HepG2 (cell line): ENCODE measurements at regions not wholly inside any gene's neighbourhood (a gene's known extent, or its start where the extent isn't known, plus 50 kb on each side); places are given as distances from the start of the nearest gene placed in this dataset.

Experiments
- ATAC-seq: fragments of 200-7000 bp; cut with Tn5 transposase; 3 replicates; pipeline ENCODE4 v1.9.1; 2020; ENCODE audit warnings: mild to moderate bottlenecking, moderate library complexity
- BruUV-seq: library from RNA; stranded (reverse); fragments of 400-500 nt; replicated peaks from 2 replicates; lab custom pipeline; 2021; lab: Mats Ljungman, UMichigan
- CTCF ChIA-PET: fragments of 300-600 bp; formaldehyde crosslinking; extraction: SDS; loops from one replicate; lab custom pipeline; 2021; ENCODE audit warnings: low total read pairs, inconsistent platforms, low intra/inter-chr PET ratio; lab: Yijun Ruan, JAX
- POLR2A ChIA-PET: fragments of 350-600 bp; sonication (Branson Sonifier 250); formaldehyde crosslinking; loops from one replicate; lab custom pipeline; 2020; ENCODE audit warnings: antibody characterized with exemption, inconsistent platforms; lab: Yijun Ruan, JAX
- DNase-seq: peaks from one replicate; pipeline ENCODE4 v3.0.0-alpha.2; 2015; ENCODE audit warnings: low spot score
- FAIRE-seq: peaks from 3 replicates; lab custom pipeline; 2011; peaks lifted over from hg19 to GRCh38; lab: Jason Lieb, UNC
- H2AFZ ChIP-seq: one replicate; pipeline ENCODE4 v1.6.1; 2011; ENCODE audit warnings: low read length, inconsistent platforms
- H3K27ac ChIP-seq: fragments of 300-600 bp; 3 replicates; pipeline ENCODE4 v1.8.0; 2011; ENCODE audit warnings: mixed run types, mild to moderate bottlenecking, mixed read lengths, low read length, inconsistent platforms; ENCODE audit not compliant: insufficient read depth; ENCODE audit errors: extremely low read length
- H3K27me3 ChIP-seq, 2 experiments: fragments of 200-600 bp in 1 of 2; 2 replicates in 1 of 2; 3 replicates in 1 of 2; pipeline versions ENCODE4 v1.6.0 to v1.8.0; 2011; ENCODE audit warnings: low read length in 2 of 2, mild to moderate bottlenecking in 2 of 2, moderate library complexity in 2 of 2, inconsistent platforms in 1 of 2; ENCODE audit not compliant: insufficient read depth in 2 of 2, control insufficient read depth in 1 of 2
- H3K36me3 ChIP-seq, 2 experiments: fragments of 200-600 bp in 1 of 2; replicated peaks in 1 of 2; 2 replicates in 1 of 2; 3 replicates in 1 of 2; pipeline versions ENCODE4 v1.5.1 to v1.8.0; 2011; ENCODE audit warnings: low read length in 2 of 2, inconsistent platforms in 1 of 2; ENCODE audit not compliant: insufficient read depth in 2 of 2, control insufficient read depth in 1 of 2
- H3K4me1 ChIP-seq: 2 replicates; pipeline ENCODE4 v1.5.1; 2012; ENCODE audit warnings: low read length, inconsistent platforms; ENCODE audit not compliant: insufficient read depth
- H3K4me2 ChIP-seq: 2 replicates; pipeline ENCODE4 v1.6.0; 2011; ENCODE audit warnings: low read depth, low read length, inconsistent platforms
- H3K4me3 ChIP-seq, 3 experiments: fragments of 200-600 bp in 1 of 3; sonication (generic), shearing (Covaris generic) in 1 of 3; replicated peaks in 1 of 3; 2 replicates each; pipeline ENCODE4 v1.5.1; 2011 to 2016; ENCODE audit warnings: low read length in 3 of 3, inconsistent platforms in 2 of 3, low read depth in 2 of 3, mild to moderate bottlenecking in 2 of 3, control low read depth in 1 of 3, mixed read lengths in 1 of 3; ENCODE audit not compliant: insufficient read depth in 1 of 3
- H3K79me2 ChIP-seq: one replicate; pipeline ENCODE4 v1.6.1; 2011; ENCODE audit warnings: low read length, inconsistent platforms; ENCODE audit not compliant: insufficient read depth
- H3K9ac ChIP-seq: 2 replicates; pipeline ENCODE4 v1.6.0; 2011; ENCODE audit warnings: mild to moderate bottlenecking, low read depth, low read length, inconsistent platforms; ENCODE audit not compliant: insufficient read depth
- H3K9me3 ChIP-seq: 2 replicates; pipeline ENCODE4 v1.5.1; 2012; ENCODE audit warnings: mild to moderate bottlenecking, low read length
- H4K20me1 ChIP-seq: 2 replicates; pipeline ENCODE4 v1.6.0; 2011; ENCODE audit warnings: inconsistent platforms, mild to moderate bottlenecking, low read length, moderate library complexity; ENCODE audit not compliant: insufficient read depth
- MATR3 ChIP-seq: sonication (generic); formaldehyde crosslinking; IDR thresholded peaks from 2 replicates; pipeline ENCODE4 v1.4.0; 2020; ENCODE audit warnings: missing genetic modification reagents
- POLR2A ChIP-seq, 2 experiments: IDR thresholded peaks; 2 replicates each; pipeline ENCODE4 v1.6.1; 2011; ENCODE audit warnings: low read depth in 2 of 2, low read length in 2 of 2, mild to moderate bottlenecking in 1 of 2, moderate library complexity in 1 of 2; ENCODE audit not compliant: insufficient read depth in 1 of 2
- ZFP62 ChIP-seq: sonication (generic); formaldehyde crosslinking; IDR thresholded peaks from 2 replicates; pipeline ENCODE4 v1.4.0; 2020; ENCODE audit warnings: missing genetic modification reagents
- ZNF850 ChIP-seq: sonication (generic); formaldehyde crosslinking; conservative IDR thresholded peaks from 2 replicates; pipeline ENCODE4 v1.9.0; 2021; ENCODE audit warnings: mild to moderate bottlenecking, missing genetic modification reagents
- WGBS: methylation state at CpG from one replicate; pipeline ENCODE4 v1.1.6; 2017; ENCODE audit warnings: low lambda C conversion rate; 5-methylcytosine and 5-hydroxymethylcytosine counted together
- in situ Hi-C: cut with HindIII; loops from 2 replicates; pipeline ENCODE4 v1.10.0; 2017; ENCODE audit warnings: low pct_unique_long_range_greater_than_20kb; ENCODE audit not compliant: extremely low pct_ligation_motif_present
- intact Hi-C: fragments of 100-400 bp; cut with micrococcal nuclease; formaldehyde crosslinking; loops from one replicate; pipeline ENCODE4 v1.10.0; 2022; ENCODE audit not compliant: unreplicated experiment
- TF ChIP-seq, protein P1 (sequence below): sonication (generic); formaldehyde crosslinking; IDR thresholded peaks from 2 replicates; pipeline ENCODE4 v1.4.0; 2020; ENCODE audit warnings: mild to moderate bottlenecking, missing genetic modification reagents
- TF ChIP-seq, protein P2 (sequence below): IDR thresholded peaks from 2 replicates; pipeline ENCODE4 v1.6.1; 2016; ENCODE audit warnings: missing genetic modification reagents, missing compliant biosample characterization
- TF ChIP-seq, protein P3 (sequence below): sonication (generic); formaldehyde crosslinking; IDR thresholded peaks from 2 replicates; pipeline ENCODE4 v1.4.0; 2020; ENCODE audit warnings: missing genetic modification reagents, borderline replicate concordance

DNA sequence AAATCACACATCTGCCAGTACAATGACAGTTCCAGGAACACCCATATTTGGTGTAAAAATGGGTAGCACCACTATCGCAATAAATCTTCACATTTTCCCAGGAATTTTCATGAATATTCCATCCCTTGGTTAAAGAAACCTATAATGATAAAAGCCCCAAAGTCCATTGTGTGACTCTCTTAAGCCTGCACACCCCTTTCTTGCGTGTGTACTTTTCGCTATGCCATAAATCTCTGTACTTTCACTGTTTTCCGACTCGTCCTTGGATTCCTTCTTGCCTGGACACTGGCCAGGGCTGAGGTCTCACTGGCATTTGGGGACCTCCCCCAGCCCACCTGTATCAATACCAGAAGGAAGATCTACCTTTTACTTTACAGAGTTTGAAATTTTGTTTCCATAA, 172.3 kb downstream of the RNF152 start:
- Histone ChIP-seq H3K79me2 (no peaks in the 10 kb centered on the region), H3K4me3 (no peak overlapping the region), H3K9me3 (no peaks in the 10 kb centered on the region), H3K4me1 (no peaks in the 10 kb centered on the region), H3K27ac (no peak overlapping the region), H2AFZ (no peak overlapping the region), H3K4me2 (no peak overlapping the region), H4K20me1 (no peaks in the 10 kb centered on the region), H3K27me3 (no peaks in the 10 kb centered on the region), H3K36me3 (no peaks in the 10 kb centered on the region), H3K9ac (no peak overlapping the region)
- 20% methylated on average over 5 of the region's 5 CpGs for WGBS
- intact Hi-C loops (no loop called here), in situ Hi-C loops (no loop called here)
- DNase-seq (no peak), ATAC-seq (no peak), FAIRE-seq (no peak)
- POLR2A ChIA-PET, result no interaction called here
- BruUV-seq, result no TSS peak
- CTCF ChIA-PET, result no interaction called here
- TF ChIP-seq, protein P1, sequence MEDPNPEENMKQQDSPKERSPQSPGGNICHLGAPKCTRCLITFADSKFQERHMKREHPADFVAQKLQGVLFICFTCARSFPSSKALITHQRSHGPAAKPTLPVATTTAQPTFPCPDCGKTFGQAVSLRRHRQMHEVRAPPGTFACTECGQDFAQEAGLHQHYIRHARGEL (CRISPR knock-in tag), result no peak
- TF ChIP-seq ZFP62 (CRISPR knock-in tag) (no peak), POLR2A (IDR thresholded peaks at IDR 0.05; ENCODE audit: insufficient read depth in 1 of 2, low read depth in 2 of 2, low read length in 2 of 2) (no peak), MATR3 (CRISPR knock-in tag) (no peak), ZNF850 (CRISPR knock-in tag) (no peak)
- TF ChIP-seq, protein P2, sequence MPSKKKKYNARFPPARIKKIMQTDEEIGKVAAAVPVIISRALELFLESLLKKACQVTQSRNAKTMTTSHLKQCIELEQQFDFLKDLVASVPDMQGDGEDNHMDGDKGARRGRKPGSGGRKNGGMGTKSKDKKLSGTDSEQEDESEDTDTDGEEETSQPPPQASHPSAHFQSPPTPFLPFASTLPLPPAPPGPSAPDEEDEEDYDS (CRISPR knock-in tag), result no peak
- TF ChIP-seq, protein P3, sequence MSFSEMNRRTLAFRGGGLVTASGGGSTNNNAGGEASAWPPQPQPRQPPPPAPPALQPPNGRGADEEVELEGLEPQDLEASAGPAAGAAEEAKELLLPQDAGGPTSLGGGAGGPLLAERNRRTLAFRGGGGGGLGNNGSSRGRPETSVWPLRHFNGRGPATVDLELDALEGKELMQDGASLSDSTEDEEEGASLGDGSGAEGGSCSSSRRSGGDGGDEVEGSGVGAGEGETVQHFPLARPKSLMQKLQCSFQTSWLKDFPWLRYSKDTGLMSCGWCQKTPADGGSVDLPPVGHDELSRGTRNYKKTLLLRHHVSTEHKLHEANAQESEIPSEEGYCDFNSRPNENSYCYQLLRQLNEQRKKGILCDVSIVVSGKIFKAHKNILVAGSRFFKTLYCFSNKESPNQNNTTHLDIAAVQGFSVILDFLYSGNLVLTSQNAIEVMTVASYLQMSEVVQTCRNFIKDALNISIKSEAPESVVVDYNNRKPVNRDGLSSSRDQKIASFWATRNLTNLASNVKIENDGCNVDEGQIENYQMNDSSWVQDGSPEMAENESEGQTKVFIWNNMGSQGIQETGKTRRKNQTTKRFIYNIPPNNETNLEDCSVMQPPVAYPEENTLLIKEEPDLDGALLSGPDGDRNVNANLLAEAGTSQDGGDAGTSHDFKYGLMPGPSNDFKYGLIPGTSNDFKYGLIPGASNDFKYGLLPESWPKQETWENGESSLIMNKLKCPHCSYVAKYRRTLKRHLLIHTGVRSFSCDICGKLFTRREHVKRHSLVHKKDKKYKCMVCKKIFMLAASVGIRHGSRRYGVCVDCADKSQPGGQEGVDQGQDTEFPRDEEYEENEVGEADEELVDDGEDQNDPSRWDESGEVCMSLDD, result no peak
